Erythroblast (primary cell): ENCODE measurements at regions not wholly inside any gene's neighbourhood (a gene's known extent, or its start where the extent isn't known, plus 50 kb on each side); places are given as distances from the start of the nearest gene placed in this dataset.

Experiments used
- GATA1 ChIP-seq: IDR thresholded peaks from 2 replicates; pipeline ENCODE4 v1.6.1; 2011; ENCODE audit warnings: low read depth, mild to moderate bottlenecking, control low read depth, low read length, moderate library complexity
- POLR2A ChIP-seq: IDR thresholded peaks from 2 replicates; pipeline ENCODE4 v1.6.1; 2011; ENCODE audit warnings: mild to moderate bottlenecking, low read length

- TF ChIP-seq POLR2A (no peak), GATA1 (no peak)
Observed at GRCh38 chr2:14557916-14558315, 74.6 kb upstream of the LRATD1 start.
